ENCODE measurements at regions not wholly inside any gene's neighbourhood (a gene's known extent, or its start where the extent isn't known, plus 50 kb on each side); places are given as distances from the start of the nearest gene placed in this dataset.

DNA sequence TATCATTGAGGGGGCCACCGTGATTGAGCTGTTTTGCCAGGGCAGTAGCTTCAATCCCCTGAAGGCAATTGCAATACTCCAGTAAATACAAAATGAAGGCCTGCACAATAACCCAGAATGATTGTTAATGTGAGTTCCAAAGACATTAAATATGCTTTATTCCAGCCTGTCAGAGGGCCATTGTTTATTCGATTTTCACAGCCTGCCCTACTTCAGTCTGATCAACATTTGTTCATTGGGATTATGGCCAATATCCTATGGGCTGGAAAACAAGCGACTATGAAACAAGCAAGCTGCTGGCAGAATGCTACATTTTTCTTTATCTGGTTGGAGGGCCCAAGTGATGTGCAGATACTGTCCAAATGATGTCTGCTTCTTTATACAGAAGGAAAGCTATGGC is 543.1 kb downstream of the TLE1 start:
- H3K9me3 Mint-ChIP-seq, result no peaks in the 10 kb centered on the region
- intact Hi-C loops (cut with micrococcal nuclease), result no loop called here
- POLR2A ChIA-PET, result no interaction called here
- H3K27me3 Mint-ChIP-seq, result no peaks in the 10 kb centered on the region
- no peak overlapping the region for H3K27ac Mint-ChIP-seq
- H3K4me3 Mint-ChIP-seq, result no peak overlapping the region
- no peaks in the 10 kb centered on the region for H3K4me1 Mint-ChIP-seq
- TF ChIP-seq, protein P1, sequence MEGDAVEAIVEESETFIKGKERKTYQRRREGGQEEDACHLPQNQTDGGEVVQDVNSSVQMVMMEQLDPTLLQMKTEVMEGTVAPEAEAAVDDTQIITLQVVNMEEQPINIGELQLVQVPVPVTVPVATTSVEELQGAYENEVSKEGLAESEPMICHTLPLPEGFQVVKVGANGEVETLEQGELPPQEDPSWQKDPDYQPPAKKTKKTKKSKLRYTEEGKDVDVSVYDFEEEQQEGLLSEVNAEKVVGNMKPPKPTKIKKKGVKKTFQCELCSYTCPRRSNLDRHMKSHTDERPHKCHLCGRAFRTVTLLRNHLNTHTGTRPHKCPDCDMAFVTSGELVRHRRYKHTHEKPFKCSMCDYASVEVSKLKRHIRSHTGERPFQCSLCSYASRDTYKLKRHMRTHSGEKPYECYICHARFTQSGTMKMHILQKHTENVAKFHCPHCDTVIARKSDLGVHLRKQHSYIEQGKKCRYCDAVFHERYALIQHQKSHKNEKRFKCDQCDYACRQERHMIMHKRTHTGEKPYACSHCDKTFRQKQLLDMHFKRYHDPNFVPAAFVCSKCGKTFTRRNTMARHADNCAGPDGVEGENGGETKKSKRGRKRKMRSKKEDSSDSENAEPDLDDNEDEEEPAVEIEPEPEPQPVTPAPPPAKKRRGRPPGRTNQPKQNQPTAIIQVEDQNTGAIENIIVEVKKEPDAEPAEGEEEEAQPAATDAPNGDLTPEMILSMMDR (IDR thresholded peaks at IDR 0.05), result no peak
- ATAC-seq (ENCODE audit: low read depth) (no peak), DNase-seq (no peak)
- H3K36me3 Mint-ChIP-seq (ENCODE audit: low read depth), result no peaks in the 10 kb centered on the region
- CTCF ChIA-PET, result no interaction called here

DNA sequence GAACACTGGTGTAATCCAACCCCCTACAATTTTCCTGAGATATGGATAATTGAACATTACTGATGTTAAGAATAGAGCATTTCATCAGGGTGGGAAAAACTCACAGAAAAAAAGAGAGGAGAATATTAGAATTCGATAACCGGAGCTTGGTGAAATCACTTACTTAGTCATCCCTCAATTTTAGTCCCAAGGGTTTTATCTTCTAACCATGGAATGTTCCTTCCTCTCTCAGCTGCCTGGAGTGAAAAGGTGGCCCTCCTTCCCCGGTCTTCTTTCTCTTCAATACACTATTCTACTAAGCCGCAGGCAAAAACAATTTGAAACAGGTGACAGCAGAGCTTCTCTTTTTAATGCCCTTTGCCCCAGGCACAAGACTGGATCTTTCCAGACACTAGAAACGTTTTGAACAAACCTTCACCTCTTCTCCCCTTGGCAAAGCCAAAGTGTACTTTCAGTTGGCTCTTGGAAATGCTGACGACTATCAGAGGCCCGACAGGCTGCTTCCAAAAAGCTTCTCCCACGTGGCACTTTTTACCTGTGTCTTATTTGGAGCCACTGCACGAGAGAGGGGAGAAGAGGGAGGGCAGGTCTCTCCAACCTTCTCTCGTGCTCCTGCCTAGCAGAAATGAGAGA is 543.9 kb downstream of the TLE1 start:
- H3K4me3 Mint-ChIP-seq, result no peak overlapping the region
- POLR2A ChIA-PET, result no interaction called here
- CTCF ChIA-PET, result no interaction called here
- no peaks in the 10 kb centered on the region for H3K4me1 Mint-ChIP-seq
- ATAC-seq (ENCODE audit: low read depth) (no peak), DNase-seq (no peak)
- no peaks in the 10 kb centered on the region for H3K36me3 Mint-ChIP-seq (ENCODE audit: low read depth)
- H3K9me3 Mint-ChIP-seq, result no peaks in the 10 kb centered on the region
- no peaks in the 10 kb centered on the region for H3K27me3 Mint-ChIP-seq
- no peak overlapping the region for H3K27ac Mint-ChIP-seq
- TF ChIP-seq, protein P1 (IDR thresholded peaks at IDR 0.05), result no peak
- intact Hi-C loops (cut with micrococcal nuclease), result no loop called here

DNA sequence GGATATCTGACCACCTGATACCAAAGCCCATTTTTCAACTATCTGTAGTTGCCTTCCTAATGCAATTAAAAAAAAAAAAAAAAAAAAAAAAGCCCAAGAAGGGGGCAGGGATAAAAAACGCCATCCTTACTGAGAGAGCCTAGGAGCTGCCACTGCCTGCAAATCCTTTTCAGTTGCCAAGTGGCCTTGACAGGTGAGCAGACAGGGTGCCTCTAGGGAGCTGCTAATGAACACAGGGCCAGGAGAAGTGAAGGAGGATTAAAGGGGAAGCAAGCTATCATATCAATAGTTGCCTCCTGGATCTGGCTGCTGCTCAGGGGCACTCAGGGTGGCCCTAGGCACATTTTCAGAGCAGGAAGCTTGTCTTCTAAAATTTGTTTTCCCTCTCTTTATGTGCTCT is 547.4 kb downstream of the TLE1 start:
- TF ChIP-seq, protein P1 (IDR thresholded peaks at IDR 0.05), result no peak
- H3K27ac Mint-ChIP-seq, result no peak overlapping the region
- DNase-seq (no peak), ATAC-seq (ENCODE audit: low read depth) (no peak)
- H3K9me3 Mint-ChIP-seq, result no peaks in the 10 kb centered on the region
- H3K4me3 Mint-ChIP-seq, result no peak overlapping the region
- ChIA-PET CTCF (no interaction called here), POLR2A (no interaction called here)
- H3K36me3 Mint-ChIP-seq (ENCODE audit: low read depth), result no peaks in the 10 kb centered on the region
- intact Hi-C loops (cut with micrococcal nuclease), result no loop called here
- no peaks in the 10 kb centered on the region for H3K27me3 Mint-ChIP-seq
- no peaks in the 10 kb centered on the region for H3K4me1 Mint-ChIP-seq

DNA sequence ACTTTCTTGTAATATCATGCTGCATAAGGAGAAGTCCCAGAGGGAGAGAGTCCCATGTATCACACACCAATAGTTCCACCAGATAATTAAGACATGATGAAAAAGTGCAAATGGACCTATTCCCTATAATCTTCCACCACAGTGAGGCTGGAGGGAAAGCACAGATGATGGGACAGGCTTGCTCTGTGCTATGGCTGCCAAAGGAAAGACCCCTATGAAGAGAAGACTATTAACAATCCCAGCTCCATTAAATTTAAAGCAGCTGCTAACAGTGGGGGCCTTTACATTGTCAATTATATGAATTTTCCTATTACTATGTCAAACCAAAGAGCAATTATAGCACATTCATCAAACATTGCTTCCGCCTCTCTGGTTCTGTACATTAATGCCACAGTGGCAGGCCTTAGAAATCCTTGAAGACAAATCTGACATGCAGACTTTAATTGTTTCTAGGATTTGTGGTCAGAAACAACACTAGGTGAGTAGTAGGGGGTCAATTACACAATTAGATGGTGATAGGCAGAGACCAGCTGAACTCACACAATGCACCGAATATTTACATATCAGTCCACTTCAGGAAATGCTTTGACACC is 551.3 kb downstream of the TLE1 start:
- intact Hi-C loops (cut with micrococcal nuclease), result no loop called here
- TF ChIP-seq, protein P1 (IDR thresholded peaks at IDR 0.05), result no peak
- ChIA-PET POLR2A (no interaction called here), CTCF (no interaction called here)
- Mint-ChIP-seq H3K4me3 (no peak overlapping the region), H3K9me3 (peaks cover under 1% of the 10 kb centered on the region), H3K36me3 (ENCODE audit: low read depth) (no peaks in the 10 kb centered on the region), H3K27me3 (no peaks in the 10 kb centered on the region), H3K4me1 (no peaks in the 10 kb centered on the region), H3K27ac (no peak overlapping the region)
- ATAC-seq (ENCODE audit: low read depth) (no peak), DNase-seq (no peak)

DNA sequence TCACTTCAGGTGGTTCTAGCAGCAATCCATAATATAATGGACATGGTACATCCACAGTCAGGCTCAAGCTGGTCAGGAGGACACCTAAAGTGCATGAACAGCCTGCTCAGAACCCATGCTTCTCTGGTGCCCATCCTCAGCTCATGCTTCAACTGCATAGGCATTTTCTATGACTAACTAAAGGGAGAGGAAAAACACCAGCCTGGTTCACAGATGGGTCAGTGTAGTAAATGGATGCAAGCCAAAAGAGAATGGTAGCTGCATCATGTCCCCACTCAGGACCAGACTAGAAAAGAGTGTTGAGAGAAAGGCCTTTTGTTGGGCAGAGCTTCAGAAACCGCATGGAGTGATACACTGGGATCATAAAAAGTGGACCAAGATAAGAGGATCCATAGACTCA is 556.6 kb downstream of the TLE1 start:
- Mint-ChIP-seq H3K9me3 (peaks cover 5% of the 10 kb centered on the region), H3K27ac (no peak overlapping the region), H3K27me3 (no peaks in the 10 kb centered on the region), H3K36me3 (ENCODE audit: low read depth) (no peaks in the 10 kb centered on the region), H3K4me1 (no peaks in the 10 kb centered on the region), H3K4me3 (no peak overlapping the region)
- intact Hi-C loops (cut with micrococcal nuclease), result no loop called here
- no peak for ATAC-seq (ENCODE audit: low read depth)
- POLR2A ChIA-PET, result no interaction called here
- CTCF ChIA-PET, result no interaction called here
- DNase-seq, result no peak
- TF ChIP-seq, protein P1 (IDR thresholded peaks at IDR 0.05), result no peak

Data from activated B cell treated with CpG ODN at 0.5 μM for 24 hours (primary cell).